ENCODE measurements at regions not wholly inside any gene's neighbourhood (a gene's known extent, or its start where the extent isn't known, plus 50 kb on each side); places are given as distances from the start of the nearest gene placed in this dataset.

DNA sequence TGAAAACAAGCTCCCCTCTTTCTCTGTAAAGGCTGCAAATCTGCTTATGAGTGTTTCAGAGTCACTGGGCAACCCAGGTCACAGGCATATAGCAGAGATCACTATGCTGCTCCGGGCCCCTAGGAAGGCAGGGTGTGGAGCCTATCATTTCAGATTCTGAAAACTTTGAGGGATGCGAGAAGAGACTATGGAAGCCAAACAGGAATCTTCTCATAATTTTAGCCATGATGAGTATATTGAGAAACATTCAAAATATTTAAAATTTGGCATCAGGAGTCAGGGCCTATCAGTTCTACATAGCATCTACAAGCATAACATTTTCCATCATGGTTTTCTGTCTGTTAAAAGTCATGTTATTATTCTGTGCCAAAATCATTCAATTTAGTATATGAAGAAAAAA lies 61.7 kb upstream of the ATXN3L start:
- ChIA-PET POLR2A (no interaction called here), CTCF (no interaction called here), RAD21 (ENCODE audit: low non-redundant PET in 1 of 2, low total read pairs in 2 of 2, uncharacterized antibody in 2 of 2, unreplicated experiment in 2 of 2) (no interaction called here)
- ATAC-seq: no peak
- H3K27me3 ChIP-seq (ENCODE audit: insufficient read depth, low read length): no peaks in the 10 kb centered on the region
- BruUV-seq (replicated peaks): no TSS peak
- H3K9ac ChIP-seq (ENCODE audit: low read length): no peak overlapping the region
- H3K9me3 ChIP-seq (ENCODE audit: control insufficient read depth in 1 of 2, insufficient read depth in 1 of 2, low read depth in 1 of 2, low read length in 2 of 2): no peaks in the 10 kb centered on the region
- no peaks in the 10 kb centered on the region for H3K36me3 ChIP-seq (ENCODE audit: control insufficient read depth in 1 of 2, insufficient read depth in 2 of 2, low read length in 2 of 2)
- no peak overlapping the region for H3K27ac ChIP-seq (ENCODE audit: low read depth, low read length)
- DNase-seq (ENCODE audit: low read depth, low spot score): no peak
- no peaks in the 10 kb centered on the region for H3K9me2 ChIP-seq (ENCODE audit: insufficient read depth)
- H3K79me2 ChIP-seq (ENCODE audit: insufficient read depth, low read length): no peaks in the 10 kb centered on the region
- no peak overlapping the region for H3K4me3 ChIP-seq (replicated peaks in 1 of 2; ENCODE audit: low read depth in 1 of 2, low read length in 2 of 2)
- no peak overlapping the region for H3K4me2 ChIP-seq (ENCODE audit: low read length)
- H2AFZ ChIP-seq (ENCODE audit: low read depth, low read length, poor library complexity, severe bottlenecking): no peak overlapping the region
- intact Hi-C loops (cut with micrococcal nuclease): no loop called here
- H3K4me1 ChIP-seq (ENCODE audit: control insufficient read depth in 1 of 2, insufficient read depth in 2 of 2, low read length in 2 of 2): peaks cover 0 to under 1% of the 10 kb centered on the region in 2 experiments; a peak in 1 of 4 replicates
- TF ChIP-seq TCF7L2 (IDR thresholded peaks at IDR 0.05; ENCODE audit: borderline replicate concordance, extremely low read depth, insufficient read depth, insufficient read length) (no peak), SRF (IDR thresholded peaks at IDR 0.05; ENCODE audit: low read depth) (no peak), ELF1 (IDR thresholded peaks at IDR 0.05; ENCODE audit: borderline replicate concordance, low read depth) (no peak), YY1 (IDR thresholded peaks at IDR 0.05; ENCODE audit: extremely low read depth, insufficient replicate concordance, low read depth, low read length) (no peak), EZH2 (IDR thresholded peaks at IDR 0.05) (no peak), FOSL1 (IDR thresholded peaks at IDR 0.05; ENCODE audit: low read depth) (no peak), ZNF274 (IDR thresholded peaks at IDR 0.05; ENCODE audit: low read depth, low read length) (no peak), CBX3 (IDR thresholded peaks at IDR 0.05; ENCODE audit: low read depth) (no peak), RAD21 (IDR thresholded peaks at IDR 0.05; ENCODE audit: low read depth) (no peak), EZH2phosphoT487 (IDR thresholded peaks at IDR 0.05; ENCODE audit: borderline replicate concordance) (no peak), SIN3A (IDR thresholded peaks at IDR 0.05; ENCODE audit: low read depth) (no peak), CEBPB (IDR thresholded peaks at IDR 0.05; ENCODE audit: low read depth) (no peak)
- TF ChIP-seq, protein P1, sequence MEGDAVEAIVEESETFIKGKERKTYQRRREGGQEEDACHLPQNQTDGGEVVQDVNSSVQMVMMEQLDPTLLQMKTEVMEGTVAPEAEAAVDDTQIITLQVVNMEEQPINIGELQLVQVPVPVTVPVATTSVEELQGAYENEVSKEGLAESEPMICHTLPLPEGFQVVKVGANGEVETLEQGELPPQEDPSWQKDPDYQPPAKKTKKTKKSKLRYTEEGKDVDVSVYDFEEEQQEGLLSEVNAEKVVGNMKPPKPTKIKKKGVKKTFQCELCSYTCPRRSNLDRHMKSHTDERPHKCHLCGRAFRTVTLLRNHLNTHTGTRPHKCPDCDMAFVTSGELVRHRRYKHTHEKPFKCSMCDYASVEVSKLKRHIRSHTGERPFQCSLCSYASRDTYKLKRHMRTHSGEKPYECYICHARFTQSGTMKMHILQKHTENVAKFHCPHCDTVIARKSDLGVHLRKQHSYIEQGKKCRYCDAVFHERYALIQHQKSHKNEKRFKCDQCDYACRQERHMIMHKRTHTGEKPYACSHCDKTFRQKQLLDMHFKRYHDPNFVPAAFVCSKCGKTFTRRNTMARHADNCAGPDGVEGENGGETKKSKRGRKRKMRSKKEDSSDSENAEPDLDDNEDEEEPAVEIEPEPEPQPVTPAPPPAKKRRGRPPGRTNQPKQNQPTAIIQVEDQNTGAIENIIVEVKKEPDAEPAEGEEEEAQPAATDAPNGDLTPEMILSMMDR (IDR thresholded peaks at IDR 0.05 in 2 of 3, conservative IDR thresholded peaks at IDR 0.05 in 1 of 3; ENCODE audit: borderline replicate concordance in 1 of 3, insufficient read depth in 1 of 3, low read depth in 2 of 3, low read length in 2 of 3): no peak
- TF ChIP-seq, protein P2, sequence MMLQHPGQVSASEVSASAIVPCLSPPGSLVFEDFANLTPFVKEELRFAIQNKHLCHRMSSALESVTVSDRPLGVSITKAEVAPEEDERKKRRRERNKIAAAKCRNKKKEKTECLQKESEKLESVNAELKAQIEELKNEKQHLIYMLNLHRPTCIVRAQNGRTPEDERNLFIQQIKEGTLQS (IDR thresholded peaks at IDR 0.05): no peak
- TF ChIP-seq, protein P3, sequence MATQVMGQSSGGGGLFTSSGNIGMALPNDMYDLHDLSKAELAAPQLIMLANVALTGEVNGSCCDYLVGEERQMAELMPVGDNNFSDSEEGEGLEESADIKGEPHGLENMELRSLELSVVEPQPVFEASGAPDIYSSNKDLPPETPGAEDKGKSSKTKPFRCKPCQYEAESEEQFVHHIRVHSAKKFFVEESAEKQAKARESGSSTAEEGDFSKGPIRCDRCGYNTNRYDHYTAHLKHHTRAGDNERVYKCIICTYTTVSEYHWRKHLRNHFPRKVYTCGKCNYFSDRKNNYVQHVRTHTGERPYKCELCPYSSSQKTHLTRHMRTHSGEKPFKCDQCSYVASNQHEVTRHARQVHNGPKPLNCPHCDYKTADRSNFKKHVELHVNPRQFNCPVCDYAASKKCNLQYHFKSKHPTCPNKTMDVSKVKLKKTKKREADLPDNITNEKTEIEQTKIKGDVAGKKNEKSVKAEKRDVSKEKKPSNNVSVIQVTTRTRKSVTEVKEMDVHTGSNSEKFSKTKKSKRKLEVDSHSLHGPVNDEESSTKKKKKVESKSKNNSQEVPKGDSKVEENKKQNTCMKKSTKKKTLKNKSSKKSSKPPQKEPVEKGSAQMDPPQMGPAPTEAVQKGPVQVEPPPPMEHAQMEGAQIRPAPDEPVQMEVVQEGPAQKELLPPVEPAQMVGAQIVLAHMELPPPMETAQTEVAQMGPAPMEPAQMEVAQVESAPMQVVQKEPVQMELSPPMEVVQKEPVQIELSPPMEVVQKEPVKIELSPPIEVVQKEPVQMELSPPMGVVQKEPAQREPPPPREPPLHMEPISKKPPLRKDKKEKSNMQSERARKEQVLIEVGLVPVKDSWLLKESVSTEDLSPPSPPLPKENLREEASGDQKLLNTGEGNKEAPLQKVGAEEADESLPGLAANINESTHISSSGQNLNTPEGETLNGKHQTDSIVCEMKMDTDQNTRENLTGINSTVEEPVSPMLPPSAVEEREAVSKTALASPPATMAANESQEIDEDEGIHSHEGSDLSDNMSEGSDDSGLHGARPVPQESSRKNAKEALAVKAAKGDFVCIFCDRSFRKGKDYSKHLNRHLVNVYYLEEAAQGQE (IDR thresholded peaks at IDR 0.05; ENCODE audit: low read depth): no peak
- H4K20me1 ChIP-seq (ENCODE audit: insufficient read depth): no peaks in the 10 kb centered on the region
